Mesendoderm (in vitro differentiated cells): ENCODE measurements at regions not wholly inside any gene's neighbourhood (a gene's known extent, or its start where the extent isn't known, plus 50 kb on each side); places are given as distances from the start of the nearest gene placed in this dataset.

Experiments
- DNase-seq: peaks from one replicate; pipeline ENCODE4 v3.0.0; 2013
- H2AK5ac ChIP-seq: 2 replicates; pipeline ENCODE4 v1.6.1; 2013; ENCODE audit warnings: low read length, inconsistent platforms
- H2BK120ac ChIP-seq: 2 replicates; pipeline ENCODE4 v1.6.1; 2013; ENCODE audit warnings: low read depth, mild to moderate bottlenecking, low read length, moderate library complexity, mixed read lengths
- H2BK15ac ChIP-seq: replicated peaks from 2 replicates; pipeline ENCODE4 v1.6.1; 2013; ENCODE audit warnings: low read depth, mild to moderate bottlenecking, moderate library complexity
- H2BK5ac ChIP-seq: 2 replicates; pipeline ENCODE4 v1.6.1; 2013; ENCODE audit warnings: low read length, inconsistent platforms
- H3K18ac ChIP-seq: 2 replicates; pipeline ENCODE4 v1.6.1; 2013; ENCODE audit warnings: mild to moderate bottlenecking, low read length, mixed read lengths
- H3K23ac ChIP-seq: one replicate; pipeline ENCODE4 v1.6.1; 2013; ENCODE audit warnings: low read length
- H3K27ac ChIP-seq: 2 replicates; pipeline ENCODE4 v1.5.1; 2013; ENCODE audit warnings: low read depth, mild to moderate bottlenecking, inconsistent platforms, low read length, moderate library complexity
- H3K27me3 ChIP-seq: 2 replicates; pipeline ENCODE4 v1.6.1; 2013; ENCODE audit warnings: low read length, control low read depth, mild to moderate bottlenecking, inconsistent platforms; ENCODE audit not compliant: insufficient read depth, poor library complexity
- H3K36me3 ChIP-seq: 2 replicates; pipeline ENCODE4 v1.6.1; 2013; ENCODE audit warnings: low read length, inconsistent platforms; ENCODE audit not compliant: control insufficient read depth, insufficient read depth
- H3K4ac ChIP-seq: one replicate; pipeline ENCODE4 v1.6.1; 2013; ENCODE audit warnings: low read depth, mild to moderate bottlenecking, low read length, moderate library complexity
- H3K4me1 ChIP-seq: 2 replicates; pipeline ENCODE4 v1.6.1; 2013; ENCODE audit warnings: low read depth, low read length, inconsistent platforms; ENCODE audit not compliant: control insufficient read depth
- H3K4me2 ChIP-seq: 2 replicates; pipeline ENCODE4 v1.6.1; 2013; ENCODE audit warnings: low read length
- H3K4me3 ChIP-seq: 2 replicates; pipeline ENCODE4 v1.5.1; 2013; ENCODE audit warnings: mild to moderate bottlenecking, low read length
- H3K56ac ChIP-seq: one replicate; pipeline ENCODE4 v1.6.1; 2013; ENCODE audit warnings: low read length
- H3K79me1 ChIP-seq: 2 replicates; pipeline ENCODE4 v1.6.1; 2013; ENCODE audit warnings: low read length, inconsistent platforms
- H3K79me2 ChIP-seq: 2 replicates; pipeline ENCODE4 v1.6.1; 2013; ENCODE audit warnings: mild to moderate bottlenecking, low read length; ENCODE audit not compliant: control insufficient read depth, insufficient read depth
- H3K9ac ChIP-seq: 2 replicates; pipeline ENCODE4 v1.6.1; 2013; ENCODE audit warnings: low read length, inconsistent platforms
- H4K5ac ChIP-seq: one replicate; pipeline ENCODE4 v1.6.1; 2013; ENCODE audit warnings: low read length
- H4K8ac ChIP-seq: one replicate; pipeline ENCODE4 v1.6.1; 2013; ENCODE audit warnings: low read depth, mild to moderate bottlenecking, control low read depth, low read length, moderate library complexity
- WGBS: extraction: QIAGEN DNeasy Blood & Tissue Kit; methylation state at CpG from one replicate; pipeline ENCODE4 v1.1.7; 2013; ENCODE audit warnings: low lambda C conversion rate, missing lambda C conversion rate; ENCODE audit not compliant: insufficient coverage; ENCODE audit errors: extremely low coverage; 5-methylcytosine and 5-hydroxymethylcytosine counted together

GRCh38 chr6:112620812-112621569, 273.9 kb downstream of the RFPL4B start:
- no peak overlapping the region for H4K5ac ChIP-seq
- H3K4me2 ChIP-seq = no peak overlapping the region
- H3K79me2 ChIP-seq = no peaks in the 10 kb centered on the region
- no peak overlapping the region for H4K8ac ChIP-seq
- no peak overlapping the region for H3K23ac ChIP-seq
- no peak overlapping the region for H3K4ac ChIP-seq
- H2BK120ac ChIP-seq = no peak overlapping the region
- no peaks in the 10 kb centered on the region for H3K27me3 ChIP-seq
- no peak for DNase-seq
- no peak overlapping the region for H3K56ac ChIP-seq
- no peaks in the 10 kb centered on the region for H3K79me1 ChIP-seq
- H2AK5ac ChIP-seq = no peak overlapping the region
- H3K36me3 ChIP-seq = no peaks in the 10 kb centered on the region
- no peak overlapping the region for H3K4me3 ChIP-seq
- no peaks in the 10 kb centered on the region for H3K4me1 ChIP-seq
- no peak overlapping the region for H2BK15ac ChIP-seq
- H2BK5ac ChIP-seq = no peak overlapping the region
- H3K9ac ChIP-seq = no peak overlapping the region
- WGBS = no CpG with 5 or more reads among the region's 3 CpGs
- H3K27ac ChIP-seq = no peak overlapping the region
- no peak overlapping the region for H3K18ac ChIP-seq

- Histone ChIP-seq H3K36me3 (no peaks in the 10 kb centered on the region), H3K4ac (no peak overlapping the region), H3K18ac (no peak overlapping the region), H2BK5ac (no peak overlapping the region), H3K27ac (no peak overlapping the region), H3K4me3 (no peak overlapping the region), H3K79me2 (no peaks in the 10 kb centered on the region), H3K4me2 (no peak overlapping the region), H3K4me1 (no peaks in the 10 kb centered on the region), H3K27me3 (no peaks in the 10 kb centered on the region), H2AK5ac (no peak overlapping the region), H2BK15ac (no peak overlapping the region), H4K5ac (no peak overlapping the region), H4K8ac (no peak overlapping the region), H3K79me1 (no peaks in the 10 kb centered on the region), H3K9ac (no peak overlapping the region), H2BK120ac (no peak overlapping the region), H3K56ac (no peak overlapping the region), H3K23ac (no peak overlapping the region)
- no peak for DNase-seq
These were observed 274.9 kb downstream of the RFPL4B start for GRCh38 chr6:112622036-112622435.

GRCh38 chr6:112626468-112627082, 279.4 kb downstream of the RFPL4B start:
- Histone ChIP-seq H3K4me1 (no peaks in the 10 kb centered on the region), H3K36me3 (no peaks in the 10 kb centered on the region), H2BK5ac (no peak overlapping the region), H2AK5ac (no peak overlapping the region), H3K56ac (no peak overlapping the region), H2BK120ac (no peak overlapping the region), H3K79me2 (no peaks in the 10 kb centered on the region), H3K27ac (no peak overlapping the region), H2BK15ac (no peak overlapping the region), H3K18ac (no peak overlapping the region), H4K5ac (no peak overlapping the region), H3K27me3 (no peaks in the 10 kb centered on the region), H4K8ac (no peak overlapping the region), H3K4me3 (no peak overlapping the region), H3K9ac (no peak overlapping the region), H3K4me2 (no peak overlapping the region), H3K23ac (no peak overlapping the region), H3K79me1 (no peaks in the 10 kb centered on the region), H3K4ac (no peak overlapping the region)
- WGBS = no CpG with 5 or more reads among the region's 6 CpGs
- no peak for DNase-seq

GRCh38 chr6:112634376-112634775, 287.2 kb downstream of the RFPL4B start:
- no peak overlapping the region for H3K4me3 ChIP-seq
- H3K23ac ChIP-seq = no peak overlapping the region
- no peaks in the 10 kb centered on the region for H3K79me1 ChIP-seq
- no peak overlapping the region for H2AK5ac ChIP-seq
- H3K18ac ChIP-seq = no peak overlapping the region
- H3K4ac ChIP-seq = no peak overlapping the region
- no peaks in the 10 kb centered on the region for H3K79me2 ChIP-seq
- H2BK5ac ChIP-seq = no peak overlapping the region
- H3K27ac ChIP-seq = no peak overlapping the region
- H3K9ac ChIP-seq = no peak overlapping the region
- H3K56ac ChIP-seq = no peak overlapping the region
- H3K36me3 ChIP-seq = no peaks in the 10 kb centered on the region
- H3K27me3 ChIP-seq = no peaks in the 10 kb centered on the region
- DNase-seq = no peak
- no peak overlapping the region for H2BK120ac ChIP-seq
- no peak overlapping the region for H2BK15ac ChIP-seq
- WGBS = no CpG with 5 or more reads among the region's 1 CpG
- no peak overlapping the region for H4K8ac ChIP-seq
- H3K4me1 ChIP-seq = no peaks in the 10 kb centered on the region
- H4K5ac ChIP-seq = no peak overlapping the region
- no peak overlapping the region for H3K4me2 ChIP-seq

GRCh38 chr6:112636650-112637262, 289.6 kb downstream of the RFPL4B start:
- no peak overlapping the region for H3K4ac ChIP-seq
- H2BK5ac ChIP-seq = no peak overlapping the region
- H3K4me2 ChIP-seq = no peak overlapping the region
- H2BK120ac ChIP-seq = no peak overlapping the region
- no peak overlapping the region for H4K8ac ChIP-seq
- no peak overlapping the region for H4K5ac ChIP-seq
- DNase-seq = no peak
- WGBS = no CpG with 5 or more reads among the region's 3 CpGs
- H3K9ac ChIP-seq = no peak overlapping the region
- H3K79me1 ChIP-seq = no peaks in the 10 kb centered on the region
- no peak overlapping the region for H2AK5ac ChIP-seq
- no peak overlapping the region for H3K56ac ChIP-seq
- no peaks in the 10 kb centered on the region for H3K4me1 ChIP-seq
- no peak overlapping the region for H3K23ac ChIP-seq
- no peak overlapping the region for H2BK15ac ChIP-seq
- no peak overlapping the region for H3K4me3 ChIP-seq
- no peak overlapping the region for H3K18ac ChIP-seq
- H3K79me2 ChIP-seq = no peaks in the 10 kb centered on the region
- H3K27ac ChIP-seq = no peak overlapping the region
- no peaks in the 10 kb centered on the region for H3K36me3 ChIP-seq
- H3K27me3 ChIP-seq = no peaks in the 10 kb centered on the region
